ENCODE measurements at regions not wholly inside any gene's neighbourhood (a gene's known extent, or its start where the extent isn't known, plus 50 kb on each side); places are given as distances from the start of the nearest gene placed in this dataset.

- no peak for TF ChIP-seq CTCF (IDR thresholded peaks at IDR 0.05)
- no peak for TF ChIP-seq POLR2A (IDR thresholded peaks at IDR 0.05)
Measured at GRCh38 chr10:44087403-44087802, 297.5 kb downstream of the CXCL12 start.
